Activated CD4-positive, alpha-beta T cell treated with anti-CD3 and anti-CD28 coated beads, Interleukin-2, amount 10 ng/mL, durations not matched to agents 24 days and 14 days (primary cell): ENCODE measurements at regions not wholly inside any gene's neighbourhood (a gene's known extent, or its start where the extent isn't known, plus 50 kb on each side); places are given as distances from the start of the nearest gene placed in this dataset.

Experiments used
- DNase-seq: peaks from one replicate; pipeline ENCODE4 v3.0.0; 2022
- H3K27ac Mint-ChIP-seq: one replicate; pipeline ENCODE4 v1.8.0; 2022; ENCODE audit warnings: mild to moderate bottlenecking, mixed read lengths
- H3K27me3 Mint-ChIP-seq: one replicate; pipeline ENCODE4 v1.8.0; 2022; ENCODE audit warnings: mixed read lengths
- H3K36me3 Mint-ChIP-seq: one replicate; pipeline ENCODE4 v1.8.0; 2022; ENCODE audit warnings: low read depth, mild to moderate bottlenecking, mixed read lengths
- H3K4me1 Mint-ChIP-seq: one replicate; pipeline ENCODE4 v1.8.0; 2021; ENCODE audit warnings: mixed read lengths
- H3K4me3 Mint-ChIP-seq: one replicate; pipeline ENCODE4 v1.8.0; 2022; ENCODE audit warnings: mild to moderate bottlenecking, moderate library complexity, mixed read lengths
- H3K9me3 Mint-ChIP-seq: one replicate; pipeline ENCODE4 v1.8.0; 2021; ENCODE audit warnings: mixed read lengths
- intact Hi-C: fragments of 100-400 bp; cut with micrococcal nuclease; formaldehyde crosslinking; loops from one replicate; pipeline ENCODE4 v1.15.1; 2023

GRCh38 chr1:201697174-201697573 lies 131.8 kb upstream of the IPO9 start:
- no peaks in the 10 kb centered on the region for H3K4me1 Mint-ChIP-seq
- no peak overlapping the region for H3K4me3 Mint-ChIP-seq
- H3K36me3 Mint-ChIP-seq = no peaks in the 10 kb centered on the region
- H3K27me3 Mint-ChIP-seq = no peaks in the 10 kb centered on the region
- intact Hi-C loops = no loop called here
- no peaks in the 10 kb centered on the region for H3K9me3 Mint-ChIP-seq
- no peak overlapping the region for H3K27ac Mint-ChIP-seq
- no peak for DNase-seq

GRCh38 chr1:201701831-201702230 lies 127.1 kb upstream of the IPO9 start:
- H3K4me1 Mint-ChIP-seq = no peaks in the 10 kb centered on the region
- no peak overlapping the region for H3K27ac Mint-ChIP-seq
- intact Hi-C loops = no loop called here
- peaks cover 5% of the 10 kb centered on the region for H3K27me3 Mint-ChIP-seq
- H3K9me3 Mint-ChIP-seq = no peaks in the 10 kb centered on the region
- no peaks in the 10 kb centered on the region for H3K36me3 Mint-ChIP-seq
- no peak for DNase-seq
- no peak overlapping the region for H3K4me3 Mint-ChIP-seq

GRCh38 chr1:201702936-201703335 lies 126.0 kb upstream of the IPO9 start:
- intact Hi-C loops = no loop called here

GRCh38 chr1:201703621-201704438 lies 125.1 kb upstream of the IPO9 start:
- H3K27me3 Mint-ChIP-seq = peaks cover 5% of the 10 kb centered on the region
- no peaks in the 10 kb centered on the region for H3K9me3 Mint-ChIP-seq
- H3K4me3 Mint-ChIP-seq = no peak overlapping the region
- no peak overlapping the region for H3K27ac Mint-ChIP-seq
- H3K4me1 Mint-ChIP-seq = no peaks in the 10 kb centered on the region
- intact Hi-C loops = loop anchor here (1.0 kb wide), 2 partner anchors 145 to 174 kb away; no protein-coding TSS in a partner anchor
- no peaks in the 10 kb centered on the region for H3K36me3 Mint-ChIP-seq
- peak; percentile 89 for DNase-seq

More at GRCh38 chr1:201702936-201703335, 126.0 kb upstream of the IPO9 start:
- H3K36me3 Mint-ChIP-seq = no peaks in the 10 kb centered on the region
- H3K27me3 Mint-ChIP-seq = peaks cover 5% of the 10 kb centered on the region
- H3K9me3 Mint-ChIP-seq = no peaks in the 10 kb centered on the region
- H3K4me1 Mint-ChIP-seq = no peaks in the 10 kb centered on the region
- H3K27ac Mint-ChIP-seq = no peak overlapping the region
- no peak for DNase-seq
- no peak overlapping the region for H3K4me3 Mint-ChIP-seq

- Mint-ChIP-seq H3K9me3 (no peaks in the 10 kb centered on the region), H3K36me3 (no peaks in the 10 kb centered on the region), H3K27me3 (peaks cover 5% of the 10 kb centered on the region), H3K4me1 (no peaks in the 10 kb centered on the region), H3K4me3 (no peak overlapping the region), H3K27ac (no peak overlapping the region)
- no peak for DNase-seq
- intact Hi-C loops = loop anchor here (1.0 kb wide), 2 partner anchors 145 to 174 kb away; no protein-coding TSS in a partner anchor
Observed at GRCh38 chr1:201704439-201704792, 124.5 kb upstream of the IPO9 start.

- no peaks in the 10 kb centered on the region for H3K4me1 Mint-ChIP-seq
- intact Hi-C loops = no loop called here
- H3K27ac Mint-ChIP-seq = no peak overlapping the region
- H3K9me3 Mint-ChIP-seq = no peaks in the 10 kb centered on the region
- no peaks in the 10 kb centered on the region for H3K36me3 Mint-ChIP-seq
- H3K27me3 Mint-ChIP-seq = peaks cover 5% of the 10 kb centered on the region
- no peak for DNase-seq
- no peak overlapping the region for H3K4me3 Mint-ChIP-seq
Observed at GRCh38 chr1:201705389-201705788, 123.6 kb upstream of the IPO9 start.

- intact Hi-C loops = no loop called here
- no peaks in the 10 kb centered on the region for H3K9me3 Mint-ChIP-seq
Observed at GRCh38 chr1:201706109-201706508, 122.8 kb upstream of the IPO9 start.

GRCh38 chr1:201707027-201707426 lies 121.9 kb upstream of the IPO9 start:
- H3K36me3 Mint-ChIP-seq = no peaks in the 10 kb centered on the region
- H3K4me3 Mint-ChIP-seq = no peak overlapping the region
- no peak overlapping the region for H3K27ac Mint-ChIP-seq
- DNase-seq = no peak
- intact Hi-C loops = no loop called here
- no peaks in the 10 kb centered on the region for H3K4me1 Mint-ChIP-seq
- no peaks in the 10 kb centered on the region for H3K9me3 Mint-ChIP-seq
- H3K27me3 Mint-ChIP-seq = peaks cover 5% of the 10 kb centered on the region

More at GRCh38 chr1:201706109-201706508, 122.8 kb upstream of the IPO9 start:
- no peak overlapping the region for H3K4me3 Mint-ChIP-seq
- H3K27ac Mint-ChIP-seq = no peak overlapping the region
- no peak for DNase-seq
- no peaks in the 10 kb centered on the region for H3K4me1 Mint-ChIP-seq
- H3K36me3 Mint-ChIP-seq = no peaks in the 10 kb centered on the region
- H3K27me3 Mint-ChIP-seq = peaks cover 5% of the 10 kb centered on the region

- Mint-ChIP-seq H3K4me3 (no peak overlapping the region), H3K36me3 (no peaks in the 10 kb centered on the region), H3K9me3 (no peaks in the 10 kb centered on the region), H3K27me3 (peaks cover 3% of the 10 kb centered on the region), H3K27ac (no peak overlapping the region), H3K4me1 (no peaks in the 10 kb centered on the region)
- intact Hi-C loops = no loop called here
- no peak for DNase-seq
Observed at GRCh38 chr1:201707656-201708055, 121.3 kb upstream of the IPO9 start.

GRCh38 chr1:201708085-201708512 lies 120.9 kb upstream of the IPO9 start:
- no peak for DNase-seq
- H3K9me3 Mint-ChIP-seq = no peaks in the 10 kb centered on the region
- no peak overlapping the region for H3K4me3 Mint-ChIP-seq
- H3K27ac Mint-ChIP-seq = no peak overlapping the region
- H3K27me3 Mint-ChIP-seq = peaks cover 2% of the 10 kb centered on the region
- H3K4me1 Mint-ChIP-seq = no peaks in the 10 kb centered on the region
- H3K36me3 Mint-ChIP-seq = no peaks in the 10 kb centered on the region
- intact Hi-C loops = no loop called here

GRCh38 chr1:201708691-201709090 lies 120.3 kb upstream of the IPO9 start:
- intact Hi-C loops = loop anchor here (1.0 kb wide), 1 partner anchor 85 kb away; no protein-coding TSS in a partner anchor
- no peak overlapping the region for H3K4me3 Mint-ChIP-seq
- no peak for DNase-seq
- H3K9me3 Mint-ChIP-seq = no peaks in the 10 kb centered on the region
- no peaks in the 10 kb centered on the region for H3K4me1 Mint-ChIP-seq
- no peaks in the 10 kb centered on the region for H3K36me3 Mint-ChIP-seq
- H3K27me3 Mint-ChIP-seq = peaks cover 2% of the 10 kb centered on the region
- no peak overlapping the region for H3K27ac Mint-ChIP-seq

GRCh38 chr1:201709564-201710295 lies 119.2 kb upstream of the IPO9 start:
- peak; percentile 88 for DNase-seq
- intact Hi-C loops = loop anchor here (1.0 kb wide), 1 partner anchor 84 kb away; no protein-coding TSS in a partner anchor
- Mint-ChIP-seq H3K9me3 (no peaks in the 10 kb centered on the region), H3K4me1 (no peaks in the 10 kb centered on the region), H3K27ac (no peak overlapping the region), H3K36me3 (no peaks in the 10 kb centered on the region), H3K27me3 (peaks cover 2% of the 10 kb centered on the region), H3K4me3 (no peak overlapping the region)

GRCh38 chr1:201710632-201711597 lies 118.0 kb upstream of the IPO9 start:
- intact Hi-C loops = no loop called here
- H3K9me3 Mint-ChIP-seq = no peaks in the 10 kb centered on the region
- no peaks in the 10 kb centered on the region for H3K36me3 Mint-ChIP-seq
- no peaks in the 10 kb centered on the region for H3K4me1 Mint-ChIP-seq
- H3K27ac Mint-ChIP-seq = no peak overlapping the region
- DNase-seq = no peak
- no peaks in the 10 kb centered on the region for H3K27me3 Mint-ChIP-seq
- H3K4me3 Mint-ChIP-seq = no peak overlapping the region
